Common myeloid progenitor, CD34-positive (primary cell): ENCODE measurements at regions not wholly inside any gene's neighbourhood (a gene's known extent, or its start where the extent isn't known, plus 50 kb on each side); places are given as distances from the start of the nearest gene placed in this dataset.

Experiments
- CTCF ChIA-PET: fragments of 350-600 bp; sonication (Branson Sonifier 250); formaldehyde crosslinking; loops from one replicate; lab custom pipeline; 2021; ENCODE audit warnings: antibody characterized with exemption; lab: Charles Lee
- POLR2A ChIA-PET: fragments of 350-600 bp; sonication (Branson Sonifier 250); formaldehyde crosslinking; loops from one replicate; lab custom pipeline; 2021; ENCODE audit warnings: antibody characterized with exemption; lab: Charles Lee
- DNase-seq, 3 donors: peaks; one replicate each; pipeline versions ENCODE4 v3.0.0 to v3.0.0-alpha.2; 2013
- H3K27ac ChIP-seq, 2 experiments: 1 replicate in 1 of 2; 2 replicates in 1 of 2; pipeline ENCODE4 v1.7.0; 2013; ENCODE audit warnings: inconsistent platforms in 2 of 2, low read length in 2 of 2, mild to moderate bottlenecking in 2 of 2, low read depth in 1 of 2, moderate library complexity in 1 of 2; ENCODE audit not compliant: severe bottlenecking in 2 of 2, insufficient read depth in 1 of 2, poor library complexity in 1 of 2
- H3K27me3 ChIP-seq, 5 experiments: replicated peaks in 2 of 5; 1 replicate in 3 of 5; 2 replicates in 2 of 5; pipeline versions ENCODE4 v1.6.1 to v1.7.0; 2013; ENCODE audit warnings: low read length in 4 of 5, mild to moderate bottlenecking in 2 of 5, moderate library complexity in 2 of 5, inconsistent platforms in 1 of 5; ENCODE audit not compliant: insufficient read depth in 5 of 5, control insufficient read depth in 4 of 5
- H3K36me3 ChIP-seq, 4 experiments: 1 replicate in 2 of 4; 2 replicates in 2 of 4; pipeline versions ENCODE4 v1.6.1 to v1.7.0; 2013; ENCODE audit warnings: low read length in 3 of 4, control low read depth in 1 of 4, mild to moderate bottlenecking in 1 of 4; ENCODE audit not compliant: control insufficient read depth in 4 of 4, insufficient read depth in 4 of 4
- H3K4me1 ChIP-seq, 4 experiments: 1 replicate in 3 of 4; 2 replicates in 1 of 4; pipeline versions ENCODE4 v1.6.1 to v1.7.1; 2013; ENCODE audit warnings: low read length in 3 of 4, mild to moderate bottlenecking in 3 of 4, control low read depth in 1 of 4, inconsistent platforms in 1 of 4, moderate library complexity in 1 of 4; ENCODE audit not compliant: control insufficient read depth in 4 of 4, insufficient read depth in 4 of 4; ENCODE audit errors: control extremely low read depth in 1 of 4
- H3K4me3 ChIP-seq, 7 experiments: 1 replicate in 4 of 7; 2 replicates in 3 of 7; pipeline versions ENCODE4 v1.5.1 to v1.7.0; 2013; ENCODE audit warnings: mild to moderate bottlenecking in 7 of 7, low read length in 6 of 7, moderate library complexity in 6 of 7, inconsistent platforms in 2 of 7, low read depth in 2 of 7, control low read depth in 1 of 7; ENCODE audit not compliant: insufficient read depth in 4 of 7, control insufficient read depth in 1 of 7; ENCODE audit errors: extremely low read depth in 1 of 7
- H3K9me3 ChIP-seq, 5 experiments: 1 replicate in 4 of 5; 2 replicates in 1 of 5; pipeline versions ENCODE4 v1.6.1 to v1.7.1; 2013; ENCODE audit warnings: low read length in 4 of 5, mild to moderate bottlenecking in 2 of 5, inconsistent platforms in 1 of 5, low read depth in 1 of 5, moderate library complexity in 1 of 5; ENCODE audit not compliant: control insufficient read depth in 4 of 5, insufficient read depth in 2 of 5; ENCODE audit errors: control extremely low read depth in 1 of 5
- WGBS: methylation state at CpG from one replicate; pipeline ENCODE4 v1.1.5; 2013; ENCODE audit not compliant: insufficient coverage; 5-methylcytosine and 5-hydroxymethylcytosine counted together

GRCh38 chr2:43044093-43044681 lies 182.2 kb downstream of the ZFP36L2 start:
- Histone ChIP-seq H3K9me3 (no peaks in the 10 kb centered on the region), H3K4me1 (peaks cover 0 to 56% (median 44%) of the 10 kb centered on the region in 4 experiments), H3K27ac (no peak overlapping the region), H3K27me3 (no peaks in the 10 kb centered on the region), H3K4me3 (no peak overlapping the region), H3K36me3 (no peaks in the 10 kb centered on the region)
- no peak for DNase-seq
- CTCF ChIA-PET = no interaction called here
- WGBS = 96% methylated on average over 9 of the region's 13 CpGs
- POLR2A ChIA-PET = no interaction called here

DNA sequence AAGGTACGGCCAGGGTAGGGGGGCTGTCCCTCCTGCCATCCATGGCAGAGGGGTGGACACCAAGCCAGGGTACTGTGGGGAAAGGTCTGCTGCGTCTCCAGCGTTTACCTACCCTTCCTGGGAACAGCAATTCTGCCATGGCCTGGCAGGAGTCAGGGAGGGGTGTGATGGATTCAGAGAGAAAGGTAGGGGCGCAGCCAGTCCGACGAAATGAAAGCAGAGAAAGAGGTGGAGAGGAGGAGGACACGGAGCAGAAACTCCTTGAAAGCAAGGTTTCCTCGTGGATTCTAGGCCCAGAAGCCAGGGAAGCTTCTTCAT lies 182.9 kb downstream of the ZFP36L2 start:
- Histone ChIP-seq H3K36me3 (no peaks in the 10 kb centered on the region), H3K4me1 (peaks cover 0 to 57% (median 46%) of the 10 kb centered on the region in 4 experiments), H3K27ac (no peak overlapping the region), H3K4me3 (no peak overlapping the region), H3K27me3 (no peaks in the 10 kb centered on the region), H3K9me3 (no peaks in the 10 kb centered on the region)
- ChIA-PET POLR2A (no interaction called here), CTCF (no interaction called here)
- no peak for DNase-seq
- WGBS = 95% methylated on average over 6 of the region's 8 CpGs

DNA sequence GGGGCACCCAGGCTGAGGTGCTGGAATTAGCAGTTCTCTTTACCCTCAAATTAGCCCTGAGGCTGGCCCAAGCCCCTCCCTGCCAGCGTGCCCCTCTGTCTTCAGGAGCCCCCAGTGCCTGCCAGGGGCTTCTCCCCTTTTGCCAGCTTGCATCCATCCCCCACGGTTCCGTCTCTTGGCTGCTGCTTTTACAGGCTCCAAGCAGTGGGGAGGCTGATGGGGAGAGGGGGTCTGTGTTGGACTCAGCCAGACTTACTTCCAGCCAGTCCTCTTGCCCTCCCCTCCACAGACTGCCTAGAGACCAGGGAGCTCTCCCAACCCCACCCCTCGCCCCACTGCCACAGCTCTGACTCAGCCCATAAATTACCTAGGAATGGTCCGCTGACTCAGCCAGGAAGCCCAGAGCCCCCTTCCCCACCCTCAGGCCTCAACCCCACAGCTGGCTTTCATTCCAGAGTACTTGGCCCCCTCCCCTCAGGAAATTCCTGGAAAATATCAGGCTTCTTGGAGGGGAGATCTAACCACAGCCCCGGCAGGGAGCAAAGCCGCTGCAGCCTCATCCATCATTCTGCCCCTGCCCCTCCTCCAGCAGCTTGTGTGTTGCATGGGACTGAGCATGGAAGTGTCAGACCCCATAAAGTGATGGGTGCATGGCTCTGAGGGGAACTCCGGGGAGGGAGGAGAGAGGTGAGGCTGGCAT lies 184.6 kb downstream of the ZFP36L2 start:
- H3K36me3 ChIP-seq = no peaks in the 10 kb centered on the region
- peak; percentile 79 to 95 (median 93) for DNase-seq
- H3K4me3 ChIP-seq = peak overlapping the region in 2 of 7 experiments; percentile 3 to 14
- ChIA-PET CTCF (interaction anchor here (0.8 to 1.3 kb wide), 4 partner anchors 9 to 443 kb away, joined by 3 to 4 read pairs (median 3); no protein-coding TSS in a partner anchor), POLR2A (interaction anchor here (0.6 to 1.2 kb wide), 4 partner anchors 66 to 185 kb away, joined by 3 read pairs; partner anchors contain the start of gene ZFP36L2)
- peaks cover 0 to 53% (median 43%) of the 10 kb centered on the region in 4 experiments for H3K4me1 ChIP-seq
- no peaks in the 10 kb centered on the region for H3K9me3 ChIP-seq
- WGBS = 23% methylated on average over 3 of the region's 8 CpGs
- peak overlapping the region in 1 of 2 experiments; percentile 54 for H3K27ac ChIP-seq
- H3K27me3 ChIP-seq = no peaks in the 10 kb centered on the region

GRCh38 chr2:43041173-43041591 lies 185.2 kb downstream of the ZFP36L2 start:
- Histone ChIP-seq H3K4me3 (no peak overlapping the region), H3K27ac (peak overlapping the region in 1 of 2 experiments; percentile 54), H3K27me3 (no peaks in the 10 kb centered on the region), H3K4me1 (peaks cover 0 to 46% (median 37%) of the 10 kb centered on the region in 4 experiments), H3K36me3 (no peaks in the 10 kb centered on the region), H3K9me3 (no peaks in the 10 kb centered on the region)
- ChIA-PET CTCF (interaction anchor here (0.8 to 1.3 kb wide), 5 partner anchors 9 to 443 kb away, joined by 3 to 4 read pairs (median 3); no protein-coding TSS in a partner anchor), POLR2A (interaction anchor here (0.6 kb wide), 1 partner anchor 95 kb away, joined by 3 read pairs; no protein-coding TSS in a partner anchor)
- no peak for DNase-seq
- WGBS = 90% methylated on average over 3 of the region's 4 CpGs

GRCh38 chr2:43040084-43040854 lies 186.1 kb downstream of the ZFP36L2 start:
- POLR2A ChIA-PET = no interaction called here
- Histone ChIP-seq H3K27me3 (no peaks in the 10 kb centered on the region), H3K9me3 (no peaks in the 10 kb centered on the region), H3K27ac (no peak overlapping the region), H3K36me3 (no peaks in the 10 kb centered on the region), H3K4me3 (no peak overlapping the region), H3K4me1 (peaks cover 0 to 42% (median 35%) of the 10 kb centered on the region in 4 experiments)
- WGBS = 85% methylated on average over 5 of the region's 10 CpGs
- no peak for DNase-seq
- CTCF ChIA-PET = interaction anchor here (0.8 to 1.5 kb wide), 2 partner anchors 8 to 15 kb away, joined by 3 to 5 read pairs; no protein-coding TSS in a partner anchor

- CTCF ChIA-PET = interaction anchor here (1.5 kb wide), 1 partner anchor 16 kb away, joined by 5 read pairs; no protein-coding TSS in a partner anchor
- H3K27ac ChIP-seq = no peak overlapping the region
- 20% methylated on average over 12 of the region's 21 CpGs for WGBS
Observed at GRCh38 chr2:43039376-43040080, 186.9 kb downstream of the ZFP36L2 start.

More at GRCh38 chr2:43039376-43040080, 186.9 kb downstream of the ZFP36L2 start:
- Histone ChIP-seq H3K9me3 (no peaks in the 10 kb centered on the region), H3K4me3 (no peak overlapping the region), H3K36me3 (no peaks in the 10 kb centered on the region), H3K4me1 (peaks cover 0 to 42% (median 35%) of the 10 kb centered on the region in 4 experiments), H3K27me3 (no peaks in the 10 kb centered on the region)
- DNase-seq = peak in 2 of 3 donors; percentile 52 to 54
- POLR2A ChIA-PET = no interaction called here
